LNCAP (cell line): ENCODE measurements at regions not wholly inside any gene's neighbourhood (a gene's known extent, or its start where the extent isn't known, plus 50 kb on each side); places are given as distances from the start of the nearest gene placed in this dataset.

Experiments
- CTCF ChIP-seq: fragments of 450-650 bp; IDR thresholded peaks from 2 replicates; pipeline ENCODE4 v1.5.1; 2017; ENCODE audit warnings: mild to moderate bottlenecking

- no peak for TF ChIP-seq CTCF
Measured at GRCh38 chr13:59478908-59479307, 684.8 kb downstream of the DIAPH3 start.

GRCh38 chr13:59479629-59480028, 684.1 kb downstream of the DIAPH3 start:
- TF ChIP-seq CTCF = no peak

DNA sequence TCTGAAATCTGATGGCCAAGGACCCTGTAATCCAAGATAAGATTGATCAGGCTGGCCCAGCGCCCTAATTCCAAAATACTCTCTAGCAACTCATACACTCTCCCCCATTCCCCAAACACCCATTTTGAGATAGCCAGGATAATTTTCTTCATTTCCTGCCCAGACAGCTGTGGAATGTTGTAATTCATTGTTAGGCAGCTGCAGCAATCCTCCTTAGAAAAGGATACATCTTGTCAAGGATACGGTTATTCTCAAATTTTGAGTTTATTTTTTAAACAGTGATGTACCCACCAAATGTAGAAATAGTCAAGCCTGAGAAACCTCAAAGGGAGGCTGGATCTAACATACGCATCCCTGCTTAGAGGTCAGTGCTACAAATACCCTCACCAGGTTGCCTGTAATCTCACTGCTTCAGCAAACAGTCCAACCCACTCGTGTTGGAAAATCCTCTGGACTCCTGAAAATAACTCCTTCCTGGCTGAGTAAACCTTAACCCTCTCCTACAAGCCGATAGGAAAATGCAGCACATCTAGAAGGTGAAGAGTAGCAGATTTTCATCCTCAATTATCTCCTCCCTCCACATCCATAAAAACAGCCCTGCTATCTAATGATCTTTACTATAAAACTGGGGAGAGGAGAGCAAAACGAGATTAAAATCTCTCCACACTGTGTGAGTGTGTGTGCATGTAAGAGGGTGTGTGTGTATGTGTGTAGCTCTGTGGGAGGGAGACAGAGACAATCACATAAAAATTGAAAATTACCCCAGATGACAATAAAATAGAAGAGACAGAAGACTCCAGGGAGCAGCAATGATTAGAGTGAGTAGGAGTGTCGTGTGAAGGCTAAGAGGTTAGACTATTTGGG, 683.1 kb downstream of the DIAPH3 start:
- TF ChIP-seq CTCF = no peak

DNA sequence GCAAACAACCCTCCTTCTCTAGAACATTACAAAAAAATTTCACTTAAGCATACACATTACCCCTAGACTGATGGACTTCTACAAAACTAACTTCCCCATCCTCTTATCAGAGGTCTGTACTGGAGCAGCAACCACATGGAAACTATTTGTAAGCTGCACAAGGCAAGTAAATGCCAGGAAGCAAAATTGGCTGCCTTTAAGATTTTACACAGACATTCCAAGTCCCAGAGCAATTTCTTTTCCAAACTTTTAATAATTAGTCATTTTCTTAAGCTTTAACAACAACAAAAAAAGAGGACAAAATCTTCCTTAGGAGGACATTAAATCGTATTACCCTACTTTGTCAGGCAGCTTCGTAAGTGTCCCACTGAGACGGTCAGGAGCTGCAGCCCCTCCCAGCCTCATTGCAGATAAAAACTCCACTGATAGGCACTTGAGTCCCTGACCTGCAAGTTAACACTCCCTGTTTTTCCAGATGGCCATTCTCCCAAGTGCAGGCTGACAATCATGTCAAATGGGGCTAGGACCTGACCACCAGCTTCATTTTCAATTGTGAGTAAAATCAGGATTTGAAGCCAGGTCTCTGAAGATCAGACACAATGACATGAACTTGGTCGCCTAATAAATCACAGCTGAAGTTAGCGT, 680.1 kb downstream of the DIAPH3 start:
- no peak for TF ChIP-seq CTCF

- TF ChIP-seq CTCF = no peak
Measured at GRCh38 chr13:59487883-59488282, 675.8 kb downstream of the DIAPH3 start.

DNA sequence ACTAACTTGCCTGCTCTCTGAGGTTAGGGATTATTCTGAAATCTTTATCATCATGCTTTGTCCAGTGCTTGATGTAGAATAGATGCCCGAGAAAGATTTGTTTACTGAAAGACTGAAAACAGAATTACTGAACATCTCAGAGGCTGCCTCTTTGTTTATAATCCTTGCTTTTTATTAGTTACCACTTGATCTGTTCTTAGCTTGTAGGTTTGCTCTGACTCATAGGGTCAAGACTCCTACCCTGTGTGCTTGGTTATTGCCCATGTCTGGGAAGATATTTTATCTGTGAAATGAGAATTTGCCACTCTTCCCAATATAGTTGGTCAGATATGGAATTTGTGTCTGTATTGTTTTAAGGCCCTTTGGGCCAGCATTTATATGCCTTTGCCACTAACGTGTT, 675.3 kb downstream of the DIAPH3 start:
- no peak for TF ChIP-seq CTCF

- no peak for TF ChIP-seq CTCF
Measured at GRCh38 chr13:59490651-59491050, 673.1 kb downstream of the DIAPH3 start.
